RWPE2 (cell line): ENCODE measurements at regions not wholly inside any gene's neighbourhood (a gene's known extent, or its start where the extent isn't known, plus 50 kb on each side); places are given as distances from the start of the nearest gene placed in this dataset.

ENCODE experiments used
- ATAC-seq: fragments of 200-7000 bp; cut with Tn5 transposase; 3 replicates; pipeline ENCODE4 v1.9.1; 2021; ENCODE audit warnings: low read depth
- DNase-seq: peaks from one replicate; pipeline ENCODE4 v3.0.0-alpha.2; 2020; ENCODE audit warnings: low spot score
- H3K27ac ChIP-seq: fragments of 450-650 bp; 2 replicates; pipeline ENCODE4 v1.5.1; 2017; ENCODE audit warnings: mild to moderate bottlenecking; ENCODE audit not compliant: poor library complexity, severe bottlenecking
- H3K27me3 ChIP-seq: fragments of 250-450 bp; sonication (Bioruptor Pico); 2 replicates; pipeline ENCODE4 v1.5.1; 2021; ENCODE audit warnings: mild to moderate bottlenecking, moderate library complexity; ENCODE audit not compliant: insufficient read depth, poor library complexity, severe bottlenecking
- H3K36me3 ChIP-seq: fragments of 250-450 bp; sonication (Bioruptor Pico); 2 replicates; pipeline ENCODE4 v1.5.1; 2020; ENCODE audit warnings: low read depth, mild to moderate bottlenecking, moderate library complexity
- H3K4me1 ChIP-seq: fragments of 250-450 bp; sonication (Bioruptor Pico); 2 replicates; pipeline ENCODE4 v1.5.1; 2021; ENCODE audit warnings: mild to moderate bottlenecking, moderate library complexity; ENCODE audit not compliant: insufficient read depth, poor library complexity, severe bottlenecking
- H3K4me3 ChIP-seq: fragments of 250-450 bp; sonication (Bioruptor Pico); 2 replicates; pipeline ENCODE4 v1.5.1; 2021; ENCODE audit warnings: mild to moderate bottlenecking, moderate library complexity; ENCODE audit not compliant: severe bottlenecking
- H3K9me3 ChIP-seq: fragments of 250-450 bp; sonication (Bioruptor Pico); 2 replicates; pipeline ENCODE4 v1.5.1; 2021; ENCODE audit warnings: mild to moderate bottlenecking, moderate library complexity; ENCODE audit not compliant: severe bottlenecking
- TF ChIP-seq, protein P1 (sequence below): fragments of 450-650 bp; IDR thresholded peaks from one replicate; pipeline ENCODE4 v1.5.1; 2017; ENCODE audit warnings: mild to moderate bottlenecking, moderate library complexity; ENCODE audit not compliant: poor library complexity, severe bottlenecking

DNA sequence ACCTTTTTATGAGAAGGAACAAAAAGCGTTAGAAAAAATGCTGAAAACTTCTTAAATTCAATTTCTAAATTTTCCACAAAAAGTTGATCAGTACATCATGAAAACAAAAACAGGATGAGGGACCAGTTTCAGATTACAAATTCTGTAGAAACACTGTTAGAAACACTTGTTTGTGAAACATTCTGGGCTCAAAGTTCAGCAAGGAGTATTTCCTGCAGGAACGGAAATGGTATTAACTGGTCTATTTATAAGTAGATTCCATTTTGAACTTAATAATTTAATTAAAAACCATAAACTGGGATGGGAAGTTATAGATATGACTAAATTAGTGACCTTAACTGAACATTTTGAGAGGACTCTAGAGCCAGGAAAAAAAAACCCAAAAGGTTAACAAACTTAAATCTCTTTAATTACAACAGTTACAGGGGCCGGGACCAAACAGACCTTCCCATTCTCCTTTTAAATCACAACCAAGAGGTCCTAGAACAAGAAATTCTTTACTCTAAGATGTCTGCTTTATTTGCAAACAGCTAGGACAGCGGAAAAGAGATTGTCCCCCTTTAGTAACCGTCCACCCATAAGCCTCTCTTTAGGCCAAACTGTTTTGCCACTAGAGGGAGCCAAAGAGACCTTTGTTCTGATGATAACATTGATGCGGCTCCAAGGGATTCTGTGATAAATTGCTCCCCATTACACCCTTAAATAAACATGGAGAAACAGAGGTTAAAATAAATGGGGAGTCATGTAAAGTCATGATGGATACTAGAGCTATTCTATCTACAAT lies 69.0 kb upstream of the RERGL start:
- Histone ChIP-seq H3K9me3 (no peaks in the 10 kb centered on the region), H3K4me3 (no peak overlapping the region), H3K36me3 (no peaks in the 10 kb centered on the region), H3K4me1 (no peaks in the 10 kb centered on the region), H3K27me3 (no peaks in the 10 kb centered on the region), H3K27ac (no peak overlapping the region)
- DNase-seq (no peak), ATAC-seq (no peak)
- TF ChIP-seq, protein P1, sequence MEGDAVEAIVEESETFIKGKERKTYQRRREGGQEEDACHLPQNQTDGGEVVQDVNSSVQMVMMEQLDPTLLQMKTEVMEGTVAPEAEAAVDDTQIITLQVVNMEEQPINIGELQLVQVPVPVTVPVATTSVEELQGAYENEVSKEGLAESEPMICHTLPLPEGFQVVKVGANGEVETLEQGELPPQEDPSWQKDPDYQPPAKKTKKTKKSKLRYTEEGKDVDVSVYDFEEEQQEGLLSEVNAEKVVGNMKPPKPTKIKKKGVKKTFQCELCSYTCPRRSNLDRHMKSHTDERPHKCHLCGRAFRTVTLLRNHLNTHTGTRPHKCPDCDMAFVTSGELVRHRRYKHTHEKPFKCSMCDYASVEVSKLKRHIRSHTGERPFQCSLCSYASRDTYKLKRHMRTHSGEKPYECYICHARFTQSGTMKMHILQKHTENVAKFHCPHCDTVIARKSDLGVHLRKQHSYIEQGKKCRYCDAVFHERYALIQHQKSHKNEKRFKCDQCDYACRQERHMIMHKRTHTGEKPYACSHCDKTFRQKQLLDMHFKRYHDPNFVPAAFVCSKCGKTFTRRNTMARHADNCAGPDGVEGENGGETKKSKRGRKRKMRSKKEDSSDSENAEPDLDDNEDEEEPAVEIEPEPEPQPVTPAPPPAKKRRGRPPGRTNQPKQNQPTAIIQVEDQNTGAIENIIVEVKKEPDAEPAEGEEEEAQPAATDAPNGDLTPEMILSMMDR = peak; percentile 57

DNA sequence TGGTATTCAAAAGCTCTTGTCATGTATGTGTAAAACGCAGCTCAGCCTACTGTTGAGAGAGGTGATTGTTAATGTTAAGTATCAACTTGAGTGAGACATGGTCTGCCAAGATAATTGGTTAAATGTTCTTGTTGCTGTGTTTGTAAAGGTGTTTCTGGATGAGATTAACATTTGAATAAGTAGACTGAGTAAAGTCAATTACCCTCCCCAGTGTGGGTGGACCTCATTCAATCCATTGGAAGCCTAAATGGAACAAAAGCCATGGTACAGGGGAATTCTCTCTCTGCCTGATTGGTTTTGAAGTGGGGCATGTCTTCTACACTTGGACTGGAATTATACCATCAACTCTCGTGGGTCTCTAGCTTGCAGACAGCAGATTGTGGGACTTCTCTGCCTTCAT lies 63.8 kb upstream of the RERGL start:
- TF ChIP-seq, protein P1 = no peak
- H3K27me3 ChIP-seq = no peaks in the 10 kb centered on the region
- no peaks in the 10 kb centered on the region for H3K4me1 ChIP-seq
- H3K4me3 ChIP-seq = no peak overlapping the region
- H3K27ac ChIP-seq = no peak overlapping the region
- H3K9me3 ChIP-seq = no peaks in the 10 kb centered on the region
- DNase-seq = no peak
- ATAC-seq = no peak
- no peaks in the 10 kb centered on the region for H3K36me3 ChIP-seq

DNA sequence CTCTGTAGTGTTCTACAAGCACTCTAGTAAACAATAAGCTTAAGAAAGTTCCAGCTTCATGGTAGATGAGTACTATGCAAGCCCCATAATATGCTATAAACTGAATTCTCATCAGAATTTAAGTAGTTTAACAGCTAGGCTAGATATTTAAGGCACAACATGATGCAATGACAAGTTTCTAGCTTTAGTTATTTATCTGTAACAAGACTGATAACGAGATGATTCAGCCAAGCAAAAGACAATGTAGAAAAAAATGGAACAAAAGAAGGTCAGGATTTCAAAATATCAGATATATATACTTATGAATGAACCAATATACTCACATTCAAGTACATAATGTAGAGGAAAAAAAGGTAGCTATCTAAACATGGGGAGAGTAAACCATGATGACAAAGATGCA lies 61.0 kb upstream of the RERGL start:
- no peaks in the 10 kb centered on the region for H3K9me3 ChIP-seq
- no peaks in the 10 kb centered on the region for H3K27me3 ChIP-seq
- no peak overlapping the region for H3K27ac ChIP-seq
- TF ChIP-seq, protein P1 = no peak
- DNase-seq (no peak), ATAC-seq (no peak)
- H3K4me3 ChIP-seq = no peak overlapping the region
- peaks cover 5% of the 10 kb centered on the region for H3K4me1 ChIP-seq
- H3K36me3 ChIP-seq = no peaks in the 10 kb centered on the region

DNA sequence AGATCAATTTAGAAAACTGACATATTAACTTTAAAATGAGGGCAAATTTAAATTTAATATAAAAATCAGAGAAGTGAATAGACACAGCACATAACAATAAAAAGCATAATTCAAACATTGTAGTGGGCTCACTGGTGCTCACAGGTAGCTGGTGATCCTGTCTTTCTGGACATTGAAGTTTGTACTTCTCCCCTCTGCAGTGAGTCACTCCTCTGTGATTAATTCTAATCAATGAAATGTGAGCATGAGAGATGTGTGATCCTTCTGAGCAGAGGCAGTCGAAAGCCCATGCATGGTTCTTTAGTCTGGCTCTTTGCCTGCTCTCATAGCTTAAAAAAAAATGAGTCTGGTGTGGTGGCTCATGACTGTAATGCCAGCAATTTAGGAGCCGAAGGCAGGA lies 59.0 kb upstream of the RERGL start:
- TF ChIP-seq, protein P1 = no peak
- Histone ChIP-seq H3K9me3 (no peaks in the 10 kb centered on the region), H3K27ac (no peak overlapping the region), H3K27me3 (no peaks in the 10 kb centered on the region), H3K4me1 (peaks cover 8% of the 10 kb centered on the region), H3K36me3 (no peaks in the 10 kb centered on the region), H3K4me3 (no peak overlapping the region)
- ATAC-seq (peak; percentile 40; the same call in 2 of the 3 replicates), DNase-seq (no peak)

DNA sequence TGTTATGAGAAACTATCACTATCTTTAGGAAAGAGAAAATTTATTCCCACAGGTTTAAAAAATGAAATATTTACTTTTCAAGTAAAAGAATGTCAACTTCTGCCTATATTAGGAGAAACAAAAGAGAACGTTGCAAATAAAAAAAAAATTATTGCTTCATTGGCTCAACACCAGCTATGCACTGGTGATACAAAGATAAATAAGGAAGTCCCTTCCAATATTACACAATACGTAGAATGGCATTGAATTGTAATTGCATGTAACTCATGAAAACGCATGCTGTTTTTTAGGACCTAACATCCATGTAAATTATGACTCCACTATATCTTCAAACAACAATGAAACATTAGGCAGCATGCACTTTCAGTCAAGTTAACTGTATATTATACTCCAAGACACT lies 56.4 kb upstream of the RERGL start:
- no peaks in the 10 kb centered on the region for H3K9me3 ChIP-seq
- no peak for DNase-seq
- H3K4me1 ChIP-seq = peaks cover 10% of the 10 kb centered on the region
- H3K36me3 ChIP-seq = no peaks in the 10 kb centered on the region
- no peak overlapping the region for H3K4me3 ChIP-seq
- H3K27me3 ChIP-seq = no peaks in the 10 kb centered on the region
- no peak overlapping the region for H3K27ac ChIP-seq
- TF ChIP-seq, protein P1 = no peak
- no peak for ATAC-seq
